ENCODE measurements at regions not wholly inside any gene's neighbourhood (a gene's known extent, or its start where the extent isn't known, plus 50 kb on each side); places are given as distances from the start of the nearest gene placed in this dataset.

DNA sequence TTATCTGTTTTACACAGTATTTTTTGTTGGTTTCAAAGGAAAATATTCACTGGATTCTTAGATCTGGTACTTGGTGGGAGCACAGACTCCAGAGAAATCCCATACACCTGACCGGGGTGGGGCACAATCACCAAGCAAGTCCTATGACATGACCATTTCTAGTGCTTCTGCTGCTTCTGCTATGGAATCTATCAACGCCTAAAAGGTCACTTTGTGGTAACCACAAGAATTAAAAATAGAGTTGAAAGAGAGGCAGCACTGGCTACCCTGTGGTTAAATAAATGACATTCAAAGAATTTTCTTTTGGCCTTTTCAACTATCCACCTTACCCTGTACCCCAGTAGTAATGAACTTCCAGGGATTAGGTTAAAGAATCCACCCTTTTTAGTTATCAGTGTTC, 329.9 kb upstream of the VWC2 start:
- TF ChIP-seq, protein P1, sequence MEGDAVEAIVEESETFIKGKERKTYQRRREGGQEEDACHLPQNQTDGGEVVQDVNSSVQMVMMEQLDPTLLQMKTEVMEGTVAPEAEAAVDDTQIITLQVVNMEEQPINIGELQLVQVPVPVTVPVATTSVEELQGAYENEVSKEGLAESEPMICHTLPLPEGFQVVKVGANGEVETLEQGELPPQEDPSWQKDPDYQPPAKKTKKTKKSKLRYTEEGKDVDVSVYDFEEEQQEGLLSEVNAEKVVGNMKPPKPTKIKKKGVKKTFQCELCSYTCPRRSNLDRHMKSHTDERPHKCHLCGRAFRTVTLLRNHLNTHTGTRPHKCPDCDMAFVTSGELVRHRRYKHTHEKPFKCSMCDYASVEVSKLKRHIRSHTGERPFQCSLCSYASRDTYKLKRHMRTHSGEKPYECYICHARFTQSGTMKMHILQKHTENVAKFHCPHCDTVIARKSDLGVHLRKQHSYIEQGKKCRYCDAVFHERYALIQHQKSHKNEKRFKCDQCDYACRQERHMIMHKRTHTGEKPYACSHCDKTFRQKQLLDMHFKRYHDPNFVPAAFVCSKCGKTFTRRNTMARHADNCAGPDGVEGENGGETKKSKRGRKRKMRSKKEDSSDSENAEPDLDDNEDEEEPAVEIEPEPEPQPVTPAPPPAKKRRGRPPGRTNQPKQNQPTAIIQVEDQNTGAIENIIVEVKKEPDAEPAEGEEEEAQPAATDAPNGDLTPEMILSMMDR (IDR thresholded peaks at IDR 0.05; ENCODE audit: low read depth, low read length): no peak
- no peak for TF ChIP-seq POLR2A (IDR thresholded peaks at IDR 0.05; ENCODE audit: extremely low read depth, insufficient read length)
